HUES64 (cell line): ENCODE measurements at regions not wholly inside any gene's neighbourhood (a gene's known extent, or its start where the extent isn't known, plus 50 kb on each side); places are given as distances from the start of the nearest gene placed in this dataset.

Experiments used
- H3K27ac ChIP-seq: 2 replicates; pipeline ENCODE4 v1.7.0; 2013; ENCODE audit warnings: low read depth, low read length, inconsistent platforms
- H3K27me3 ChIP-seq: 2 replicates; pipeline ENCODE4 v1.6.1; 2013; ENCODE audit warnings: mild to moderate bottlenecking, low read length; ENCODE audit not compliant: insufficient read depth
- H3K36me3 ChIP-seq: 2 replicates; pipeline ENCODE4 v1.6.1; 2013; ENCODE audit warnings: mild to moderate bottlenecking, low read length; ENCODE audit not compliant: insufficient read depth
- H3K4me1 ChIP-seq: 2 replicates; pipeline ENCODE4 v1.6.1; 2013; ENCODE audit warnings: mild to moderate bottlenecking, low read length, moderate library complexity; ENCODE audit not compliant: insufficient read depth
- H3K4me3 ChIP-seq: 2 replicates; pipeline ENCODE4 v1.5.1; 2013; ENCODE audit warnings: mild to moderate bottlenecking, low read length, moderate library complexity
- H3K9ac ChIP-seq: 2 replicates; pipeline ENCODE4 v1.6.1; 2013; ENCODE audit warnings: mild to moderate bottlenecking, low read depth, low read length
- H3K9me3 ChIP-seq: 2 replicates; pipeline ENCODE4 v1.6.1; 2013; ENCODE audit warnings: low read depth, low read length; ENCODE audit not compliant: insufficient read depth
- WGBS: fragments of 150-250, 120-280 bp; methylation state at CpG from one replicate; pipeline ENCODE4 v1.1.7; 2013; ENCODE audit warnings: missing lambda C conversion rate; 5-methylcytosine and 5-hydroxymethylcytosine counted together

GRCh38 chr20:60201198-60201835, 243.1 kb downstream of the CDH26 start:
- Histone ChIP-seq H3K4me1 (no peaks in the 10 kb centered on the region), H3K36me3 (no peaks in the 10 kb centered on the region), H3K27me3 (no peaks in the 10 kb centered on the region), H3K9ac (no peak overlapping the region), H3K9me3 (no peaks in the 10 kb centered on the region), H3K27ac (no peak overlapping the region), H3K4me3 (no peak overlapping the region)
- WGBS, result 100% methylated on average over 1 of the region's 2 CpGs

GRCh38 chr20:60202046-60202445, 243.8 kb downstream of the CDH26 start:
- Histone ChIP-seq H3K36me3 (no peaks in the 10 kb centered on the region), H3K4me1 (no peaks in the 10 kb centered on the region), H3K4me3 (no peak overlapping the region), H3K27me3 (no peaks in the 10 kb centered on the region), H3K9ac (no peak overlapping the region), H3K27ac (no peak overlapping the region), H3K9me3 (no peaks in the 10 kb centered on the region)
- 91% methylated on average over 5 of the region's 5 CpGs for WGBS

- Histone ChIP-seq H3K9me3 (no peaks in the 10 kb centered on the region), H3K27ac (no peak overlapping the region), H3K27me3 (no peaks in the 10 kb centered on the region), H3K4me1 (no peaks in the 10 kb centered on the region), H3K4me3 (no peak overlapping the region), H3K9ac (no peak overlapping the region), H3K36me3 (no peaks in the 10 kb centered on the region)
- 86% methylated on average over 6 of the region's 6 CpGs for WGBS
These were observed 245.2 kb downstream of the CDH26 start for GRCh38 chr20:60203451-60203850.

- Histone ChIP-seq H3K4me1 (no peaks in the 10 kb centered on the region), H3K27ac (no peak overlapping the region), H3K9ac (no peak overlapping the region), H3K36me3 (no peaks in the 10 kb centered on the region), H3K9me3 (no peaks in the 10 kb centered on the region), H3K4me3 (no peak overlapping the region), H3K27me3 (no peaks in the 10 kb centered on the region)
- 53% methylated on average over 2 of the region's 4 CpGs for WGBS
These were observed 246.4 kb downstream of the CDH26 start for GRCh38 chr20:60204601-60205000.

- Histone ChIP-seq H3K36me3 (no peaks in the 10 kb centered on the region), H3K4me3 (no peak overlapping the region), H3K4me1 (peaks cover 1% of the 10 kb centered on the region; the same call in 1 of the 2 replicates), H3K9ac (no peak overlapping the region), H3K27me3 (no peaks in the 10 kb centered on the region), H3K27ac (no peak overlapping the region), H3K9me3 (no peaks in the 10 kb centered on the region)
- WGBS, result 47% methylated on average over 3 of the region's 3 CpGs
These were observed 248.0 kb downstream of the CDH26 start for GRCh38 chr20:60206259-60206658.

GRCh38 chr20:60209048-60209447, 250.8 kb downstream of the CDH26 start:
- H3K4me3 ChIP-seq, result no peak overlapping the region
- H3K27ac ChIP-seq, result no peak overlapping the region
- WGBS, result 84% methylated on average over 4 of the region's 4 CpGs
- H3K9me3 ChIP-seq, result no peaks in the 10 kb centered on the region
- H3K27me3 ChIP-seq, result no peaks in the 10 kb centered on the region
- no peaks in the 10 kb centered on the region for H3K36me3 ChIP-seq
- no peak overlapping the region for H3K9ac ChIP-seq
- peaks cover 3% of the 10 kb centered on the region; the same call in 1 of the 2 replicates for H3K4me1 ChIP-seq

- Histone ChIP-seq H3K27me3 (no peaks in the 10 kb centered on the region), H3K9ac (no peak overlapping the region), H3K36me3 (no peaks in the 10 kb centered on the region), H3K4me1 (peaks cover 3% of the 10 kb centered on the region; the same call in 1 of the 2 replicates), H3K27ac (no peak overlapping the region), H3K9me3 (no peaks in the 10 kb centered on the region), H3K4me3 (no peak overlapping the region)
- WGBS, result 45% methylated on average over 24 of the region's 25 CpGs
These were observed 252.8 kb downstream of the CDH26 start for GRCh38 chr20:60210779-60211617.

- no peaks in the 10 kb centered on the region for H3K9me3 ChIP-seq
- no peaks in the 10 kb centered on the region for H3K27me3 ChIP-seq
- H3K36me3 ChIP-seq, result no peaks in the 10 kb centered on the region
- H3K4me1 ChIP-seq, result peaks cover 3% of the 10 kb centered on the region; the same call in 1 of the 2 replicates
- H3K9ac ChIP-seq, result no peak overlapping the region
- no peak overlapping the region for H3K27ac ChIP-seq
- no peak overlapping the region for H3K4me3 ChIP-seq
- WGBS, result 92% methylated on average over 18 of the region's 18 CpGs
These were observed 253.6 kb downstream of the CDH26 start for GRCh38 chr20:60211618-60212463.

- Histone ChIP-seq H3K27ac (no peak overlapping the region), H3K27me3 (no peaks in the 10 kb centered on the region), H3K4me3 (no peak overlapping the region), H3K36me3 (no peaks in the 10 kb centered on the region), H3K9me3 (no peaks in the 10 kb centered on the region), H3K9ac (no peak overlapping the region), H3K4me1 (peaks cover 3% of the 10 kb centered on the region; the same call in 1 of the 2 replicates)
- WGBS, result 88% methylated on average over 3 of the region's 3 CpGs
These were observed 254.5 kb downstream of the CDH26 start for GRCh38 chr20:60212695-60213094.

GRCh38 chr20:60213126-60213893, 255.1 kb downstream of the CDH26 start:
- WGBS, result 93% methylated on average over 14 of the region's 14 CpGs
- peaks cover 3% of the 10 kb centered on the region; the same call in 1 of the 2 replicates for H3K4me1 ChIP-seq
- no peaks in the 10 kb centered on the region for H3K27me3 ChIP-seq

More at GRCh38 chr20:60213126-60213893, 255.1 kb downstream of the CDH26 start:
- Histone ChIP-seq H3K9ac (no peak overlapping the region), H3K9me3 (no peaks in the 10 kb centered on the region), H3K36me3 (no peaks in the 10 kb centered on the region), H3K27ac (no peak overlapping the region), H3K4me3 (no peak overlapping the region)
